NB4 (cell line): ENCODE measurements at regions not wholly inside any gene's neighbourhood (a gene's known extent, or its start where the extent isn't known, plus 50 kb on each side); places are given as distances from the start of the nearest gene placed in this dataset.

ENCODE experiments used
- CTCF ChIP-seq: IDR thresholded peaks from one replicate; pipeline ENCODE4 v1.5.1; 2012; ENCODE audit warnings: low read depth, low read length
- MAX ChIP-seq: IDR thresholded peaks from 2 replicates; pipeline ENCODE4 v1.6.1; 2011; ENCODE audit warnings: low read depth, low read length
- MYC ChIP-seq: IDR thresholded peaks from 2 replicates; pipeline ENCODE4 v1.6.1; 2011; ENCODE audit warnings: low read depth, low read length
- POLR2A ChIP-seq: IDR thresholded peaks from 2 replicates; pipeline ENCODE4 v1.6.1; 2011; ENCODE audit warnings: mild to moderate bottlenecking; ENCODE audit not compliant: insufficient read length; ENCODE audit errors: extremely low read depth

GRCh38 chr10:129104266-129105045 lies 362.6 kb upstream of the MGMT start:
- TF ChIP-seq POLR2A (no peak), CTCF (no peak), MAX (no peak), MYC (no peak)
